ENCODE measurements at regions not wholly inside any gene's neighbourhood (a gene's known extent, or its start where the extent isn't known, plus 50 kb on each side); places are given as distances from the start of the nearest gene placed in this dataset.
"Not testable (repeated sequence)": the region's sequence is repeated elsewhere in the genome, so short reads cannot be mapped to it uniquely, and the experiment has no call there.

GRCh38 chr7:149930374-149931068 is 56.8 kb downstream of the ATP6V0E2 start:
- not testable (repeated sequence) for DNase-seq (ENCODE audit: low spot score)

GRCh38 chr7:149933776-149934175 is 60.0 kb downstream of the ATP6V0E2 start:
- not testable (repeated sequence) for DNase-seq (ENCODE audit: low spot score)

GRCh38 chr7:149947346-149947745 is 73.6 kb downstream of the ATP6V0E2 start:
- DNase-seq (ENCODE audit: low spot score), result not testable (repeated sequence)

GRCh38 chr7:149948444-149948843 is 74.7 kb downstream of the ATP6V0E2 start:
- DNase-seq (ENCODE audit: low spot score), result not testable (repeated sequence)

- DNase-seq (ENCODE audit: low spot score), result not testable (repeated sequence)
Measured at GRCh38 chr7:149949863-149950577, 76.3 kb downstream of the ATP6V0E2 start.

GRCh38 chr7:149950578-149950924 is 76.8 kb downstream of the ATP6V0E2 start:
- not testable (repeated sequence) for DNase-seq (ENCODE audit: low spot score)

GRCh38 chr7:149951579-149951978 is 77.8 kb downstream of the ATP6V0E2 start:
- DNase-seq (ENCODE audit: low spot score), result not testable (repeated sequence)

DNA sequence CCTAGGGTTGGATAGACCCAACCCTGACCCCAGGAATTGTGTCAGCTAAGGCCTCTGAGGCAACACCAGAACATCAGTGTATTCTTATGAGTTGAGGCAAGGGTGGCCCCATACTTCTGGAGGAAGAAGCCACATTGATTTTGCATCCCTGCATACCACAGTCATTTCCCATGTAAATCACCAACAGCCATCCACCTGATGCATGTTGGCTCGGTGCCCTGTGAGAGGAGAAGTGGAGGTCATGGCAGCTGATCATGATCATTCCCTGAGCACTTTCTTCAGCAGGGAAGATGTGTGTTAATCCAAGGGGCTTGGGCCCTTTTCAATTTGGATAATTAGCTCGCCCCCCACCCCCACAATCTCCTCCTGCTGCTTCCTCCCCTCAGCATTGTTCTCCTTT is 85.1 kb downstream of the ATP6V0E2 start:
- not testable (repeated sequence) for DNase-seq (ENCODE audit: low spot score)

DNA sequence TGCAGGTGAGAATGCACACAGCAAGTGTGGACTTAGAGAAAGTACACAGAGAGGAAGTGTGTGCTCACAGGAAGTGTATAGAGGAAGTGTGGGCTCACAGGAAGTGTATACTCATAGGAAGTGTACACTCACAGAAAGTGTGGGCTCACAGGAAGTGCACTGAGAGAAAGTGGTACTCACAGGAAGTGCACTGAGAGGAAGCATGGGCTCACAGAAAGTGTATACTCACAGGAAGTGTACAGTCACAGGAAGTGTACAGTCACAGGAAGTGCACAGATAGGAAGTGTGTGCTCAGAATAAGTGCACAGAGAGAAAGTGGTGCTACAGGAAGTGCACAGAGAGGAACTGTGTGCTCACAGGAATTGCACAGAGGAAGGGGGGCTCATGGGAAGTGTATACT is 87.1 kb downstream of the ATP6V0E2 start:
- DNase-seq (ENCODE audit: low spot score), result not testable (repeated sequence)

DNA sequence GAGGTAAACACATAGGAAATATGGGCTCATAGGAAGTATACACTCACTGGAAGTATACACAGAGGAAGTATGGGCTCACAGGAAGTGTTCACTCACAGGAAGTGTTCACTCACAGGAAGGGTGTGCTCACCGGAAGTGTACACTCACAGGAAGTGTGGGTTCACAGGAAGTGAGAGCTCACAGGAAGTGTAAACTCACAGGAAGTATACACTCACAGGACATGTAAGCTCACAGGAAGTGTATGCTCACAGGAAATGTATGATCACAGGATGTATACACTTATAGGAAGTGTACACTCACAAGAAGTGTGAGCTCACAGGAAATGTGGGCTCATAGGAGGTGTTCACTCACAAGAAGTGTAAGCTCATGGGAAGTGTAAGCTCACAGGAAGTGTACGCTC is 88.1 kb downstream of the ATP6V0E2 start:
- not testable (repeated sequence) for DNase-seq (ENCODE audit: low spot score)

DNA sequence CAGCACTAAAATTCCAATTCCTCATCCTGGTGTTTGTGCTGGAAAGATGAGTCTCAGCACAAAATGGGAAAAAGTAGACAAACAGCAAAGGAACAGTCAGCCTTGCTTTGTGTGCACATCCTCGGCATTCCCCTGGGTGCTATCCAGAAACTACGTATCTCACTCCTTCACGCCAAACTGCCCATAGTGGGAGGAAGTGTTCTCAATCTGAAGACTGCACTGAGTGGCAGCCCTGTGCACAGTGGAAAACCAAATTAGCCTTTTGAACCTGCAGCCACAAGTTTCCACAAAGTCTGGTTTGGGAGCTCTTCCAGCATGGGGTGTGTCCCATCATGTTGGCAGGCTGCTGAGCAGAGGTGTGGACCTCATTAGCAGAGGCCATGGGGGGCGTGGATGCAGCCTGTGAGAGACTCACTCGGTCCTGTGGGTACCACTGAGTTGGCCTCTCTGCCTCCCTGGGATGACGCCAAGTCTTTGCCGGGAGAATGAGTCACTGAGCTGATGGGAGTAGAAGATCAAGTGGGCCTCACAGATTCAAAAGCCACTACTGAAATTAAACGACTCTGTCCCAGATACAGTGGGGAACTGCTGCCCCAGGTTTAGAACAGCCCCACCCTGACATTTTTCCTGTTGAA is 89.0 kb downstream of the ATP6V0E2 start:
- DNase-seq (ENCODE audit: low spot score), result not testable (repeated sequence)

GRCh38 chr7:149963985-149964384 is 90.2 kb downstream of the ATP6V0E2 start:
- DNase-seq (ENCODE audit: low spot score), result not testable (repeated sequence)

DNA sequence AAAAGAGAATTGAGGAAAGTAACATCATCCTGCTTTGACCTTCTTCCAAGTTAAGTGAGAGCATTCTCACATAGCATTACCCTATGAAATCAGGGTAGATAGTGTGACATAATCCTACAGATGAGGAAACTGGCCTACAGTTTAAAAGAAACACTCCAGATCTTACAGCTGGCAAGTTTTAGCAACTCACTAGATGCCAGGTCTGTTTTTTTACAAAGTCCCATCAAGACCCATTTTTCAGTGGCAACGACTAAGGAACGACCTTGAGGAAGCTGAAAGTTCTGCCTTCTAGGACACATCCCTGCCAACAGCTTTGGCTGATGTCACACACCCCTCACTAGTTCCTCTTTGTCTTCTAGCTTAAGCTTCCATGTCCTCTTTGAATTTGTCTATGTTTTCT is 92.7 kb downstream of the ATP6V0E2 start:
- DNase-seq (ENCODE audit: low spot score), result not testable (repeated sequence)

DNA sequence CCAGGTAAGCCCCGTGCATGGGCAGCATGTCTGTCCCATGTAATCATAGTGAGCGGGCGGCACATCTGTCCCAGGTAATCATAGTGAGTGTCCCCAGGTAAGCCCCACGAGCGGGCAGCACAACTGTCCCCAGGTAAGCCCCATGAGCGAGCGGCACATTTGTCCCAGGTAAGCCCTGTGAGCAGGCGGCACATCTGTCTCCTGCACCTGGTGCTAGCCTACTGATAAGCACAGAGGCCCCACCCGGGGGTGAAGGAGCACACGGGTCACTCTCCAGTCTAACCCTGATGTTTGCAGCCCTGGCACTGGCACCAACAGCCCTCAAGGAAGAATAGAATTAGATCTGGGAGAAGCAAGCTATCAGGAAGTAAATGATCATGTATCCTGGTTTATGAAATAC is 99.2 kb downstream of the ATP6V0E2 start:
- not testable (repeated sequence) for DNase-seq (ENCODE audit: low spot score)

DNA sequence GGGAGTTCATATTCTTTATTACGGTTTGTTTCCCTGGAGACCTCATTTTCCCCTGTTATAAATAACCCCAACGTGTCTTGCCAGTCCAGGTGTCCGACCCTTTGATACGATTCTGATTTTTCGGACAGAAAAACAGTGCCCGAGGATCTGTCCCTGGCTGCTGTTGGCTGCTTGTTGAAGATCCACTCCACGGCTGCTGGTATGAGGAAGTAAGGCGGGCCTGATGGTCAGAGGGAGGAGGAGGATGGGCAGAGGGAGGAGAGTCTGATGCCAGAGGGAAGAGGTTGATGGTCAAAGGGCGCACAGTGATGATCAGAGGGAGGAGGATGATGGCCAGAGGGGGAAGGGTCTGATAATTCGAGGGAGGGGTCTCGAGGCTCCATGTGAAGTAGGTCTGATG is 99.9 kb downstream of the ATP6V0E2 start:
- not testable (repeated sequence) for DNase-seq (ENCODE audit: low spot score)

GRCh38 chr7:149975608-149976007 is 101.8 kb downstream of the ATP6V0E2 start:
- not testable (repeated sequence) for DNase-seq (ENCODE audit: low spot score)

- DNase-seq (ENCODE audit: low spot score), result not testable (repeated sequence)
Measured at GRCh38 chr7:149978537-149978936, 104.8 kb downstream of the ATP6V0E2 start.

- DNase-seq (ENCODE audit: low spot score), result not testable (repeated sequence)
Measured at GRCh38 chr7:149978944-149979343, 105.2 kb downstream of the ATP6V0E2 start.

GRCh38 chr7:149982537-149983112 is 108.9 kb downstream of the ATP6V0E2 start:
- DNase-seq (ENCODE audit: low spot score), result not testable (repeated sequence)

- DNase-seq (ENCODE audit: low spot score), result not testable (repeated sequence)
Measured at GRCh38 chr7:149986866-149987265, 113.1 kb downstream of the ATP6V0E2 start.

- DNase-seq (ENCODE audit: low spot score), result not testable (repeated sequence)
Measured at GRCh38 chr7:149991652-149992302, 118.0 kb downstream of the ATP6V0E2 start.

GRCh38 chr7:149992366-149992765 is 118.6 kb downstream of the ATP6V0E2 start:
- not testable (repeated sequence) for DNase-seq (ENCODE audit: low spot score)
